Loucy (cell line): ENCODE measurements at regions not wholly inside any gene's neighbourhood (a gene's known extent, or its start where the extent isn't known, plus 50 kb on each side); places are given as distances from the start of the nearest gene placed in this dataset.

Experiments used
- CTCF ChIP-seq: fragments of 200-600 bp; sonication (generic); conservative IDR thresholded peaks from 2 replicates; pipeline ENCODE4 v1.5.1; 2014; ENCODE audit warnings: mild to moderate bottlenecking, antibody characterized with exemption, low read length
- EZH2phosphoT487 ChIP-seq: fragments of 200-600 bp; IDR thresholded peaks from 2 replicates; pipeline ENCODE4 v1.6.1; 2018; ENCODE audit warnings: antibody characterized with exemption, mild to moderate bottlenecking, moderate library complexity, borderline replicate concordance

- TF ChIP-seq CTCF = no peak
- TF ChIP-seq EZH2phosphoT487 = no peak
Observed at GRCh38 chr5:168022446-168023169, 268.8 kb upstream of the WWC1 start.
